CD4-positive, alpha-beta T cell treated with Interferon alpha-2 for 1 hour (primary cell): ENCODE measurements at regions not wholly inside any gene's neighbourhood (a gene's known extent, or its start where the extent isn't known, plus 50 kb on each side); places are given as distances from the start of the nearest gene placed in this dataset.

Source experiments
- DNase-seq, 2 donors: peaks; one replicate each; pipeline ENCODE4 v3.0.0-alpha.2; 2020 to 2022

- DNase-seq = no peak
These were observed 194.4 kb upstream of the TLE4 start for GRCh38 chr9:79377339-79377855.

- DNase-seq = no peak
These were observed 193.7 kb upstream of the TLE4 start for GRCh38 chr9:79378107-79378506.

- no peak for DNase-seq
These were observed 189.7 kb upstream of the TLE4 start for GRCh38 chr9:79382044-79382443.

DNA sequence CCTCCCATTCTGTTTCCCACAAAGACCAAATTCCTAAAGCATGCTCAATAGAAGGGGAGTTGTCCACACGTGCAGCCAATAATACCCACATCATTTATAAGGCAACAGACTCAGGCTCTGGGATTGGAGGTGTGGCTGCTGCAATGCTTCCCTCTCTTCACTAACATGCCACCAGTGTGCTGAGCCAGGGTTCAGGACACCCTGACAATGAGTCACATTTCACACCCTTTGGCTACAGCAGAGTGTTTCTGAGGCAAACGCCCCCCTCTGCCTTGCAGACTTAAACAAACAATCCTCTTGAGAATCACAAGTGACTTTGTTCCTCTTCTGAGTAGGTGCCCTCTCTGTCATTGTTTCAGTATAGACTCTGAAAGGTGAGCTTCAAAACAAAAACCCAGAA, 189.3 kb upstream of the TLE4 start:
- no peak for DNase-seq

DNA sequence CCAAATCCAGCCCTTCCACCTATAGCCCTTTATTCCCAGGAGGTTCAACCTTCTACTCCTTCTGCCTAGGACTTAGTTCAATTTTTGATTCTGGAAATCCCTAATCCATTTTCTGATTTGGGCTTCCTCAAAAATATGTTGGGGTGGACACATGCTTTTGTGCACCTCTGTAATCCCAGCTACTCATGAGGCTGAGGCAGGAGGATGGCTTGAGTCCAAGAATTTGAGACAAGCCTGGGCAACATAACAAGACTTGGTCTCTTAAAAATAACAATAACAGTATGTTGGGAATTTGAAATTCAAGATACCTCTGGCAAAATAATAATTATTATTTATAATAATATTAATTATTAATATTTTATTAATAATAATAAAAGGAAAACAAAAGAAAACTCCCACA, 188.7 kb upstream of the TLE4 start:
- no peak for DNase-seq

GRCh38 chr9:79384091-79384490, 187.7 kb upstream of the TLE4 start:
- DNase-seq = no peak

DNA sequence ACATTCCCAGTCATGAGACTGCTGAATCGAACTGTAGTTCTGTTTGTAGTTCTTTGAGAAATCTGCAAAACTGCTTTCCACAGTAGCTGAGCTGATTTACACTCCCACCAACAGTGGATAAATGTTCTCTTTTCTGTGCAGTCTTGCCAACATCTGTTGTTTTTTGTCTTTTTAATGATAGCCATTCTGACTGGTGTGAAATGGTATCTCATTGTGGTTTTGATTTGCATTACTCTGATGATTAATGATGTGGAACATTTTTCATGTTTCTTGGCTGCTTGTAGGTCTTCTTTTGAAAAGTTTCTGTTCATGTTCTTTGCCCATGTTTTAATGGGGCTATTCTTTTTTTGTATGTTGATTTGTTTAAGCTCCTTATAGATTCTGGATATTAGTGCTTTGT, 187.3 kb upstream of the TLE4 start:
- DNase-seq = no peak

DNA sequence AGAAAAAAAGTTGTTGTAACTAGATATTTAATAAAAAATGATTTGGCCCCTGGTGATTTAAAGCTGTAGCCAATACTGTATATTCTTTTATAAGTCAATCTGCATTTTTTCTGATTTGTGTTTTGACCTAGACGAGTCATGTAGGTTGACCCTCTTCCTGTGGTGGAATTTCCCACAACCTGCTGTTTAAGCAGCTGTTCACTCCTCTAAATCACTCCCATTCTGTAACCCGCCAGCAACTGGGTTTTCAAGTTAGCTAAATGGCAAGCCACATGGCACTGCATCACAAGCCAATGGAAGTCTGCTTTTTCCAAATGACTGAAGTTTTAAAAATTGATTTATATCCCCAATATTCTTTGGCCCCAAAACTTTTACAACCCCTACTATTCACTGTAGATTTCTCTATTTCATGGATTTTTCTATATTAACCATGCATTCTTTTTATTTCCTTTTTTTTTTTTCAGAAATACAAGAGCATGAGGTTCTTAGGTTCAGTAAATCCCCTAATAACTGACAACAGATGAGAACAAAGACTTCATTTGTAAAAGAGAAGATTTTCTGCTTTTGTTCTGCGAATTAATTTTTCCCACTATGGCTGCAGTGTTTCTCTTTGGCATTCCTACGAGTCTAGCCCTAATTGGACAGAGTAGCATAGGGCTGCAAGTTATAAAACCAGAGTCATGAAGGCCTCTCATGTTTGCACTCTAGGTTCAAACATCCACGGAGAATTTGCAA, 184.5 kb upstream of the TLE4 start:
- no peak for DNase-seq

DNA sequence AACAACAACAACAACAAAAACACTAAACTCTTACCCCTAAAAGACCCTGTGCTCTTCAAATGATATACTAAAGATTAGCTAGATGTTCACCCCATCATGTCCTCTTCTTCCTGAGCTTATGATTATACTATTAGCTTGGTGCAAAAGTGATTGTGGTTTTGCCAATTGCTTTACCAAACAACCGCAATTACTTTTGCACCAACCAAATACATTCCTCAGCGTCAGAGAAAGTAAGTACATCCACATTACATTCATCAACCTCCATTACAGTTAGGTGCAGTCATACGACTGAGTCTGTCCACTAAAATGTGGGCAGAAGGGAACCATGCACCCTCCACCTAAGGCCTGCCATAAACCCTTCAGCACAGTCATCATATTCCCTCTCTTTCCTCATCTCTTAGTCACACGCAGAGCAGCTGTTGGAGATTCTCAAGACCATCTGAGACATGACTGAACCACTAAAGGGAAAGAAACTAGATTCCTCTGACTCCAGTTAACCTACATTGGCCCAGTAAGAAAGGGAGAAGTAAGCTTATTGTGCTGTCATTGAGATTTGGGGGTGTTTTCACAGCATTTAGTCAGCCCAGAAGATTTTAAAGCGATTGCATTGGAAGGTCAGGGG, 181.6 kb upstream of the TLE4 start:
- DNase-seq = no peak

DNA sequence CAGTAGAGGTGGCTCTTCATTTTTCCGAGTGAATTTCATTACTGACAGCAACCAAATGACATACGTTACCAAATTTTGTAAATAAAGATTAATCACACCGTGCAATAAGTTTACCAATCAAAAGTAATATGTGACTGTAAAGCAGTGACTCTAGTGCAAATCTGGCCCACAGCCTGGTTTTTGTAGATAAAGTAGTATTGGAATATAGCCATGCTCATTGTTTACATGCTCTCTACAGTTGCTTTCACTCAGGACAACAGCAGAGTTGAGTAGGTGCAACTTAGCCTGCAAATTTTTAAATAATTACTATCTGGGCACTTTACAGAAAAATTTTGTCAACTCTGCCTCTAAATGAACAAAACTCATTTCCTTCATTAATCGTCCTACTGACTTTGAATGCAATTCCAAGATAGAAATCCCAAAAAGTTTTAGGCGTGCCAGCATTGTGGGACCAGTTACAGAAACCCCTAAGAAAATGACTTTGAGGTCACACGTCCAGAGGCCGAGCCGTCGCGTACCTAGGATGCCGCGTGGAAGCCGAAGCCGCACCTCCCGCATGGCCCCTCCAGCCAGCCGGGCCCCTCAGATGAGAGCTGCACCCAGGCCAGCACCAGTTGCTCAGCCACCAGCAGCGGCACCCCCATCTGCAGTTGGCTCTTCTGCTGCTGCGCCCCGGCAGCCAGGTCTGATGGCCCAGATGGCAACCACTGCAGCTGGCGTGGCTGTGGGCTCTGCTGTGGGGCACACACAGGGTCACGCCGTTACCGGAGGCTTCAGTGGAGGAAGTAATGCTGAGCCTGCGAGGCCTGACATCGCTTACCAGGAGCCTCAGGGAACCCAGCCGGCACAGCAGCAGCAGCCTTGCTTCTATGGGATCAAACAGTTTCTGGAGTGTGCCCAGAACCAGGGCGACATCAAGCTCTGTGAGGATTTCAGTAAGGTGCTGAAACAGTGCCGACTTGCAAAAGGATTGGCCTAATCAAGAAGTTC, 180.7 kb upstream of the TLE4 start:
- no peak for DNase-seq

DNA sequence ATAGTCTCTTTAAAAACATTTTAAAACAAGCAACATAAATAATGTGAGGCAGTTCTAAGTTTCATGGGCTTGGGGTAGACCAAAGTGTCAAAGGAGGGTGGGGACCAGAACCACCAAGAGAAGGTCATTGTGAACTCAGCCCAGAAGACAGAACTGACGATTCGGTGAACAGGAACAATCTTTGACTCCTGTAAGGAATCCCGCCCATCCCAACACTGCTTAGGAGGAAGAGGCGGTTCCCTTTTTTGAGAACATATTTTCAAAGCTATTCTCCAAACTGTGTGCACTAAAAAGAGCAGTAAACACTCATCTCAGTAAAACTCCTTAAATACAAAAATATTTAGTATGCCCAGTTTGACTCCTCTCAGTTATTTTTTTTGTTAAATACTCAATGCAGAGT, 176.5 kb upstream of the TLE4 start:
- DNase-seq = no peak

DNA sequence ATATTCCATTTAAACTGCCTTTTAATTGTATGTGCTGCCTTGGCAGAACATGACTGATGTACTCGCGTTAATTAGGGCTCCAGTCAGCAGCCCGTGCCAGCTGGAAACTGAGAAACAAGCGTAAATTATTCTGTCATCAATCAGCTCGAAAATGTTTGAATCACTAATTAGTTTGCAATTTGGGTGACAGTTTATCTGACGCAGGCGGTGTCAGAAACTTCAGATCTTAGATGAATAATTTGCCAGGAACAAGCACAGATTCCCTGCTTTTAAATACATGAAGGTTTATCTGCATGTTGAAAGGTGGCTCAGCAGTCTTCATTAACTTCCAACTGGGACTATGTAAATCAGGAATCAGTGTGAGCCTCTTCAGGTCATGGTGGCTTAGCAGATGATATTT, 176.0 kb upstream of the TLE4 start:
- DNase-seq = no peak

- DNase-seq = no peak
These were observed 175.6 kb upstream of the TLE4 start for GRCh38 chr9:79396168-79396567.

GRCh38 chr9:79403495-79403894, 168.3 kb upstream of the TLE4 start:
- DNase-seq = peak in 1 of 2 donors; percentile 11

DNA sequence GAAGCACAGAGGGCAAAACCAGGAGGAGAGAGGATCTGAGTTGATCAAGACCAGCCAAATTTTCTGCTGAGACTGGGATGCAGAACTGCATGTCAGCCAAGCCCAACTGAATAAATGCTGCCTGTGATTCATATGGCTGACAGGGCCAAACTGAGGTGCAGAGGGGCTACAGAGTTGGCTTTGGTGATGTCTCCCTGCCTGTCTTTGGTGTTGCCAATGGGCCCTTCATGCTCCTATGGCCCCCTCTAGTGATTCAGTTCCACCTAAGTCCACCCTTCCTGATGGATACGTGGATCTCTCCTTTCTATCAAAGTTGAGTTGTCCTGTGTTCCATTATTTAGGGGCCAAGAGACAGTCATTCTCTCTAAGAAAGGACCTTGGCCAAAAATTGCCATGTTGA, 163.6 kb upstream of the TLE4 start:
- no peak for DNase-seq

DNA sequence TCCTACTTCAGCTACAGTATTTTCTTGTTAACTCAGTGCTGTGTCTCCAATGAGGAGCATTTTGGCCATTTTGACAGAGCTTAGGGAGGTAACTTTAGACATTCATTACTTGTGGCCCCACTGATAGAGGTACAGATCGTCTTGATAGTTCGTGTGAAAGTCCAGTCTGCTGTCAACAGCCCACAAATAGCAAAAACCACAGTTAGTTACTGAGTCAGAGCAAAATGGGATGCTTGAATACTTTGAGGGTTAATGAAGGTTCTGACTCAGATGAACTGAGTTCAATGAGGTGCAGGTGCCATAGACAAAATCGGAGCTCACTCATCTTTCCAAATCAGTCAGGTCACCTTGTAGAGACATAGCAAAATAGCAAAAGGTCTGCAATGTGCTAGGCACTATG, 163.1 kb upstream of the TLE4 start:
- DNase-seq = no peak

DNA sequence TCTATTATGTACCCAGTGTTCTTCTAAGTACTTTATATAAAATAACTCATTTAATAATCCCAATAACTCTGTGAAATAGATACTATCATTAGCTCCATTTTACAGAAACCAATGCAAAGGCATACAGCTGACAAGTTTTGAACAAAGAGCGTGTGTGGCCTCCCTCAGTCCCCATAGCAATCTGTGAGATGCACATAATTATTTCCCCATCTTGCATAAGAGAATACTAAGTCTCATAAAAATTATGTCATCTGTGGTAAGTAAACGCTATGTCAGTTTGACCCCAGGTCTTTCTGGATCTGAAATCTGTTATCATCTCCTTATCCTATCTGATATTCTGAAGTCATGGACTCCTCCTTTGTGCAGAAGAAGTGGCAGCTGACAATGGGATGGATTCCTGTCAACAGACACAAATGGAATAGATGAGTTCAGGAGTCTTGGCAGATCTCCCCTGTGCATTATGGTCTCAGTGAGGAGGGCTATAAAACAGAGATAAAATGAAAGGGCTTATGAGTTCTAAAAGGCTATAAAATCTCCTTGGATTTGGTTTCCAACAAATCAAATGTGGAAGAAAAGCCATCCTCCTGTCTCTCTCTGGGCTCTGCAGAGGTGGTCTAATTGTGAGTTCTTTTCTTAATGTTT, 162.5 kb upstream of the TLE4 start:
- DNase-seq = no peak

- no peak for DNase-seq
These were observed 145.9 kb upstream of the TLE4 start for GRCh38 chr9:79425840-79426239.

DNA sequence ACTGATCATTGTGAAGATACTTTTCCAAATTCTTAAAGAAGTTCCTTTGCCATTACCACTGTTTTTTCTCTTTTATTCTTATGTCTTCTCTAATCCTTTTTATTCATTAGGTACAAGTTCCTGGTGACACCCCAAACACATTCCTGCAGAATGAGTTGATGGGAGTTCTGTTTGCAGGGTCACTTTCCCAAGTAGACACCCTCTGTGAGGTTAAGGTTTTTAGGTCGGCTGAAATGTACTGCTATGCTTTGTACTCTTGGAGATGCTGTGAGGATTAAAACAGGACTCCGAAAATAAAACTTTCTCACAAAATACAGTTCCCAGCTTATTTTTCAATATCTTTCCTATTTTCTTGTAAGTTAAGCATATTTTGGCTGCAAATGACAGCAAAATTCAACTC, 143.3 kb upstream of the TLE4 start:
- no peak for DNase-seq

- DNase-seq = no peak
These were observed 141.1 kb upstream of the TLE4 start for GRCh38 chr9:79430619-79431018.

DNA sequence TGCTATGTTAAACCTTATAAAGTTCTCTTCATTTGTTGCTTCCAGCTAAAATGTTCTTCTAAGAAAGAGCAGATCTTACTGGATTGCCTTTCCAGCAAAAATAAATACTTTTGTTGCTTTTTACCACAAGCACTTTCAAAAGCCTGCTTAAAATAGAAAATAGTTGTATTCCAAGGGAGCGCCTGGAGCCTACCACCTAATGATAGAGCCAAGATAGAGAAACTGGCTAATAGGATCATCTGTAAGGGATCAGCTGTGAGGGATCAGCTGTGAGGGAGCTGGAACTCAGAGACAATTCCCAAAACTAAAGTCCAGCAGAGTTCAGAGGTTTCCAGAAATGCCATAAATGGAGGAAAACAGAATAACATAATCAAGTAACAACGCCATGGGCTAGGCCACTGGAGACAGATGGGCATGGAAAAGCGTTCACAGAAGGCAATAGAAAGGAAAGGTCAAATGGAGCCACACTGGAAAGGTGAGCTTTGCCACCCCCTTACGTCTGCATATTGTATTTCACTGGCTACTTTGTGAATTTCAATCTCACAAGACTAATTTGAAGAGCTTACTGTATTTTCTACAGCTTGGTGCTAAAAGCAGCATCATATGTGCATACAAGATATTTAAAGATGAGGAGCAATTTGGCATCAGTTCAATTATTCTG, 140.6 kb upstream of the TLE4 start:
- no peak for DNase-seq

- DNase-seq = no peak
These were observed 139.3 kb upstream of the TLE4 start for GRCh38 chr9:79432485-79432884.
